H1 (cell line): ENCODE measurements at regions not wholly inside any gene's neighbourhood (a gene's known extent, or its start where the extent isn't known, plus 50 kb on each side); places are given as distances from the start of the nearest gene placed in this dataset.

Experiments used
- NRF1 ChIP-seq: IDR thresholded peaks from 2 replicates; pipeline ENCODE4 v1.6.1; 2011; ENCODE audit warnings: mild to moderate bottlenecking, low read depth, low read length, improper control_type of control experiment

DNA sequence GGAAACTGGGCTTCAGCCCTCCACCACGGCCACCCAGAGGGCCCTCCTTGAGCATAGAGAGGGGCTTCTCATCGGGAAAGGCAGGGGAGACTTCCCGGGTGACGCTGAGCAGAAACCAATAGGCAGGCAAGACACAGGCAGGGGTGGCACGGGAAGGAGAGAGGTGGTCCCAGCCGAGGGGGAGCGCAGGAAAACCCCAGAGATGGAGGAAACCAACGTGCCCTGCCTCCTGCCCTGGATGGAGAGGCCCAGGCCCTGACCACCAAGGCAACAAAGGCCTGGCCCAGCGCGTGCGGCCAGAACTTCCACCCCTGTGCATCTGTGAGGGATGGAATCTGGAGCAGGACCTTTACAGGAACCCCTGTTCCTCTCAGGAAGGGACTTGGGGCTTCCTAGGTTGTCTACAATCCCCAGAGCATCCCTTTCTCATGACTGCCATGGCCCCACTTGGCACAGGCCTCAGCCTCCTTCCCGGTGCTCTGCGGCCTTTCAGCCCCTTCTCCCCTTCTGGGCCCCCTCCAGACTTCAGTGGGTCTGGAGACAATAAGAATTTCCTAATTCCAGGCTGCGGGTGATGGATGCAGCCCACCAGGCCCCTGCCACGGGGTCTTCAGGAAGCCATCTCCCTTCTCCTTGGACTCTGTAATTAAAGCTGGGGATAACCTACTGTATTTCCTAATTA, 137.0 kb upstream of the RET start (continued):
- no peak for TF ChIP-seq NRF1
- TF ChIP-seq, all 59 proteins: peak for 0
